ENCODE measurements at regions not wholly inside any gene's neighbourhood (a gene's known extent, or its start where the extent isn't known, plus 50 kb on each side); places are given as distances from the start of the nearest gene placed in this dataset.
"Not testable (repeated sequence)": the region's sequence is repeated elsewhere in the genome, so short reads cannot be mapped to it uniquely, and the experiment has no call there.

- H3K36me3 ChIP-seq (ENCODE audit: insufficient read depth, low read length): no peaks in the 10 kb centered on the region
- no peaks in the 10 kb centered on the region for H3K79me2 ChIP-seq (ENCODE audit: control insufficient read depth, insufficient read depth, low read length, unreplicated experiment)
- H3K27ac ChIP-seq (ENCODE audit: low read depth, low read length): no peak overlapping the region
- H3K4me3 ChIP-seq (ENCODE audit: low read depth, low read length): no peak overlapping the region
- H2AFZ ChIP-seq (ENCODE audit: low read length, unreplicated experiment): no peak overlapping the region
- no peaks in the 10 kb centered on the region for H3K27me3 ChIP-seq (ENCODE audit: insufficient read depth, low read length)
- peaks cover 5% of the 10 kb centered on the region for H3K4me1 ChIP-seq (ENCODE audit: control insufficient read depth, insufficient read depth, low read length, unreplicated experiment)
Measured at GRCh38 chr5:84885485-84886258, 501.0 kb upstream of the EDIL3 start.

GRCh38 chr5:84881737-84882136 is 497.1 kb upstream of the EDIL3 start:
- H3K27me3 ChIP-seq (ENCODE audit: insufficient read depth, low read length): no peaks in the 10 kb centered on the region
- H3K27ac ChIP-seq (ENCODE audit: low read depth, low read length): no peak overlapping the region
- peaks cover 5% of the 10 kb centered on the region for H3K4me1 ChIP-seq (ENCODE audit: control insufficient read depth, insufficient read depth, low read length, unreplicated experiment)
- H3K36me3 ChIP-seq (ENCODE audit: insufficient read depth, low read length): no peaks in the 10 kb centered on the region
- no peaks in the 10 kb centered on the region for H3K79me2 ChIP-seq (ENCODE audit: control insufficient read depth, insufficient read depth, low read length, unreplicated experiment)
- no peak overlapping the region for H2AFZ ChIP-seq (ENCODE audit: low read length, unreplicated experiment)
- no peak overlapping the region for H3K4me3 ChIP-seq (ENCODE audit: low read depth, low read length)

GRCh38 chr5:84874196-84874595 is 489.5 kb upstream of the EDIL3 start:
- Histone ChIP-seq H3K4me1 (ENCODE audit: control insufficient read depth, insufficient read depth, low read length, unreplicated experiment) (no peaks in the 10 kb centered on the region), H3K27ac (ENCODE audit: low read depth, low read length) (no peak overlapping the region), H2AFZ (ENCODE audit: low read length, unreplicated experiment) (no peak overlapping the region), H3K4me3 (ENCODE audit: low read depth, low read length) (no peak overlapping the region), H3K27me3 (ENCODE audit: insufficient read depth, low read length) (no peaks in the 10 kb centered on the region), H3K36me3 (ENCODE audit: insufficient read depth, low read length) (no peaks in the 10 kb centered on the region), H3K79me2 (ENCODE audit: control insufficient read depth, insufficient read depth, low read length, unreplicated experiment) (no peaks in the 10 kb centered on the region)

- no peaks in the 10 kb centered on the region for H3K36me3 ChIP-seq (ENCODE audit: insufficient read depth, low read length)
- no peak overlapping the region for H3K4me3 ChIP-seq (ENCODE audit: low read depth, low read length)
- no peaks in the 10 kb centered on the region for H3K4me1 ChIP-seq (ENCODE audit: control insufficient read depth, insufficient read depth, low read length, unreplicated experiment)
- no peaks in the 10 kb centered on the region for H3K79me2 ChIP-seq (ENCODE audit: control insufficient read depth, insufficient read depth, low read length, unreplicated experiment)
- H2AFZ ChIP-seq (ENCODE audit: low read length, unreplicated experiment): no peak overlapping the region
- H3K27me3 ChIP-seq (ENCODE audit: insufficient read depth, low read length): no peaks in the 10 kb centered on the region
- no peak overlapping the region for H3K27ac ChIP-seq (ENCODE audit: low read depth, low read length)
Measured at GRCh38 chr5:84872768-84873167, 488.1 kb upstream of the EDIL3 start.

- no peak overlapping the region for H3K27ac ChIP-seq (ENCODE audit: low read depth, low read length)
- H2AFZ ChIP-seq (ENCODE audit: low read length, unreplicated experiment): no peak overlapping the region
- H3K27me3 ChIP-seq (ENCODE audit: insufficient read depth, low read length): no peaks in the 10 kb centered on the region
- no peaks in the 10 kb centered on the region for H3K79me2 ChIP-seq (ENCODE audit: control insufficient read depth, insufficient read depth, low read length, unreplicated experiment)
- no peak overlapping the region for H3K4me3 ChIP-seq (ENCODE audit: low read depth, low read length)
- H3K4me1 ChIP-seq (ENCODE audit: control insufficient read depth, insufficient read depth, low read length, unreplicated experiment): no peaks in the 10 kb centered on the region
- no peaks in the 10 kb centered on the region for H3K36me3 ChIP-seq (ENCODE audit: insufficient read depth, low read length)
Measured at GRCh38 chr5:84870369-84870768, 485.7 kb upstream of the EDIL3 start.

GRCh38 chr5:84869675-84870074 is 485.0 kb upstream of the EDIL3 start:
- H2AFZ ChIP-seq (ENCODE audit: low read length, unreplicated experiment): no peak overlapping the region
- H3K4me1 ChIP-seq (ENCODE audit: control insufficient read depth, insufficient read depth, low read length, unreplicated experiment): no peaks in the 10 kb centered on the region
- H3K79me2 ChIP-seq (ENCODE audit: control insufficient read depth, insufficient read depth, low read length, unreplicated experiment): no peaks in the 10 kb centered on the region
- H3K4me3 ChIP-seq (ENCODE audit: low read depth, low read length): no peak overlapping the region
- no peaks in the 10 kb centered on the region for H3K27me3 ChIP-seq (ENCODE audit: insufficient read depth, low read length)
- no peak overlapping the region for H3K27ac ChIP-seq (ENCODE audit: low read depth, low read length)
- H3K36me3 ChIP-seq (ENCODE audit: insufficient read depth, low read length): no peaks in the 10 kb centered on the region

GRCh38 chr5:84863936-84864335 is 479.3 kb upstream of the EDIL3 start:
- H3K36me3 ChIP-seq (ENCODE audit: insufficient read depth, low read length); H3K27me3 ChIP-seq (ENCODE audit: insufficient read depth, low read length); H2AFZ ChIP-seq (ENCODE audit: low read length, unreplicated experiment); H3K27ac ChIP-seq (ENCODE audit: low read depth, low read length); H3K4me1 ChIP-seq (ENCODE audit: control insufficient read depth, insufficient read depth, low read length, unreplicated experiment); H3K79me2 ChIP-seq (ENCODE audit: control insufficient read depth, insufficient read depth, low read length, unreplicated experiment); H3K4me3 ChIP-seq (ENCODE audit: low read depth, low read length): not testable (repeated sequence)

- Histone ChIP-seq H2AFZ (ENCODE audit: low read length, unreplicated experiment) (no peak overlapping the region), H3K4me3 (ENCODE audit: low read depth, low read length) (no peak overlapping the region), H3K27me3 (ENCODE audit: insufficient read depth, low read length) (no peaks in the 10 kb centered on the region), H3K27ac (ENCODE audit: low read depth, low read length) (no peak overlapping the region), H3K4me1 (ENCODE audit: control insufficient read depth, insufficient read depth, low read length, unreplicated experiment) (no peaks in the 10 kb centered on the region), H3K79me2 (ENCODE audit: control insufficient read depth, insufficient read depth, low read length, unreplicated experiment) (no peaks in the 10 kb centered on the region), H3K36me3 (ENCODE audit: insufficient read depth, low read length) (no peaks in the 10 kb centered on the region)
Measured at GRCh38 chr5:84863020-84863419, 478.3 kb upstream of the EDIL3 start.

GRCh38 chr5:84862132-84862531 is 477.5 kb upstream of the EDIL3 start:
- Histone ChIP-seq H2AFZ (ENCODE audit: low read length, unreplicated experiment) (no peak overlapping the region), H3K27ac (ENCODE audit: low read depth, low read length) (no peak overlapping the region), H3K79me2 (ENCODE audit: control insufficient read depth, insufficient read depth, low read length, unreplicated experiment) (no peaks in the 10 kb centered on the region), H3K4me1 (ENCODE audit: control insufficient read depth, insufficient read depth, low read length, unreplicated experiment) (no peaks in the 10 kb centered on the region), H3K4me3 (ENCODE audit: low read depth, low read length) (no peak overlapping the region), H3K27me3 (ENCODE audit: insufficient read depth, low read length) (no peaks in the 10 kb centered on the region), H3K36me3 (ENCODE audit: insufficient read depth, low read length) (no peaks in the 10 kb centered on the region)

GRCh38 chr5:84861306-84861705 is 476.6 kb upstream of the EDIL3 start:
- H3K27me3 ChIP-seq (ENCODE audit: insufficient read depth, low read length): no peaks in the 10 kb centered on the region
- H3K36me3 ChIP-seq (ENCODE audit: insufficient read depth, low read length): no peaks in the 10 kb centered on the region
- H3K4me1 ChIP-seq (ENCODE audit: control insufficient read depth, insufficient read depth, low read length, unreplicated experiment): no peaks in the 10 kb centered on the region
- H3K27ac ChIP-seq (ENCODE audit: low read depth, low read length): no peak overlapping the region
- H2AFZ ChIP-seq (ENCODE audit: low read length, unreplicated experiment): no peak overlapping the region
- H3K4me3 ChIP-seq (ENCODE audit: low read depth, low read length): no peak overlapping the region
- H3K79me2 ChIP-seq (ENCODE audit: control insufficient read depth, insufficient read depth, low read length, unreplicated experiment): no peaks in the 10 kb centered on the region

- Histone ChIP-seq H3K79me2 (ENCODE audit: control insufficient read depth, insufficient read depth, low read length, unreplicated experiment) (no peaks in the 10 kb centered on the region), H3K36me3 (ENCODE audit: insufficient read depth, low read length) (no peaks in the 10 kb centered on the region), H3K27ac (ENCODE audit: low read depth, low read length) (no peak overlapping the region), H3K4me1 (ENCODE audit: control insufficient read depth, insufficient read depth, low read length, unreplicated experiment) (no peaks in the 10 kb centered on the region), H3K27me3 (ENCODE audit: insufficient read depth, low read length) (no peaks in the 10 kb centered on the region), H3K4me3 (ENCODE audit: low read depth, low read length) (no peak overlapping the region), H2AFZ (ENCODE audit: low read length, unreplicated experiment) (no peak overlapping the region)
Measured at GRCh38 chr5:84859056-84859455, 474.4 kb upstream of the EDIL3 start.

All from ACC112 (cell line).